Suprapubic skin (tissue), 3 donors: ENCODE measurements at regions not wholly inside any gene's neighbourhood (a gene's known extent, or its start where the extent isn't known, plus 50 kb on each side); places are given as distances from the start of the nearest gene placed in this dataset.
"Not testable (repeated sequence)": the region's sequence is repeated elsewhere in the genome, so short reads cannot be mapped to it uniquely, and the experiment has no call there.

ENCODE experiments used
- EP300 ChIP-seq: sonication (generic); formaldehyde crosslinking; IDR thresholded peaks from one replicate; pipeline ENCODE4 v1.6.1; 2017; ENCODE audit warnings: antibody characterized with exemption
- POLR2A ChIP-seq, 2 donors: fragments of 450-650 bp; IDR thresholded peaks; one replicate each; pipeline ENCODE4 v1.6.1; 2017; ENCODE audit warnings: antibody characterized with exemption in 2 of 2, mild to moderate bottlenecking in 2 of 2, moderate library complexity in 2 of 2
- TF ChIP-seq, protein P1 (sequence below), 2 donors: fragments of 200-600 bp in 1 of 2; fragments of 450-650 bp in 1 of 2; sonication (generic) in 1 of 2; IDR thresholded peaks; one replicate each; pipeline ENCODE4 v1.5.1; 2016 to 2019; ENCODE audit warnings: antibody characterized with exemption in 2 of 2, mild to moderate bottlenecking in 1 of 2, moderate library complexity in 1 of 2

DNA sequence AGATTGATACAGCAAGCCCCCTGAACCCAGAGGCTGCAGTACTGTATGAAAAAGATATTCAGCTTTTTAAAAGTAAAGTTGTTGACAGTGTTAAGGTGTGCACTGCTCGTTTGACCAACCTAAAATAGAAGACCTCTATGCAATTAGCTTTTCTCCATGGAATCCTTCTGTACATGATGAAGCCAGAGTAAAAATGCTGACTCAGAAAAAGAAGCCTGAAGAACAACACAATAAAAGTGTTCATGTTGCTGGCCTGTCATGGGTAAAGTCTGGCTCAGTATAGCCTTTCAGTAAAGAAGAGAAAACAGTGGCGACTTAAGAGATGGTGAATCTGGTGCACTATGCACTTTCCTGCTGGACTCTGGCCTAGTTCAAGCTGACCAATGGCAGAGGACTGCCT, 473.8 kb downstream of the CDH10 start:
- not testable (repeated sequence) for TF ChIP-seq POLR2A (IDR thresholded peaks at IDR 0.05); EP300
- TF ChIP-seq, protein P1, sequence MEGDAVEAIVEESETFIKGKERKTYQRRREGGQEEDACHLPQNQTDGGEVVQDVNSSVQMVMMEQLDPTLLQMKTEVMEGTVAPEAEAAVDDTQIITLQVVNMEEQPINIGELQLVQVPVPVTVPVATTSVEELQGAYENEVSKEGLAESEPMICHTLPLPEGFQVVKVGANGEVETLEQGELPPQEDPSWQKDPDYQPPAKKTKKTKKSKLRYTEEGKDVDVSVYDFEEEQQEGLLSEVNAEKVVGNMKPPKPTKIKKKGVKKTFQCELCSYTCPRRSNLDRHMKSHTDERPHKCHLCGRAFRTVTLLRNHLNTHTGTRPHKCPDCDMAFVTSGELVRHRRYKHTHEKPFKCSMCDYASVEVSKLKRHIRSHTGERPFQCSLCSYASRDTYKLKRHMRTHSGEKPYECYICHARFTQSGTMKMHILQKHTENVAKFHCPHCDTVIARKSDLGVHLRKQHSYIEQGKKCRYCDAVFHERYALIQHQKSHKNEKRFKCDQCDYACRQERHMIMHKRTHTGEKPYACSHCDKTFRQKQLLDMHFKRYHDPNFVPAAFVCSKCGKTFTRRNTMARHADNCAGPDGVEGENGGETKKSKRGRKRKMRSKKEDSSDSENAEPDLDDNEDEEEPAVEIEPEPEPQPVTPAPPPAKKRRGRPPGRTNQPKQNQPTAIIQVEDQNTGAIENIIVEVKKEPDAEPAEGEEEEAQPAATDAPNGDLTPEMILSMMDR (IDR thresholded peaks at IDR 0.05) = not testable (repeated sequence)
